ENCODE measurements at regions not wholly inside any gene's neighbourhood (a gene's known extent, or its start where the extent isn't known, plus 50 kb on each side); places are given as distances from the start of the nearest gene placed in this dataset.

GRCh38 chr4:144363890-144364289 lies 223.4 kb upstream of the GYPA start:
- no peak overlapping the region for H3K4me3 ChIP-seq
- POLR2A ChIA-PET, result no interaction called here
- no peak for ATAC-seq
- no peak overlapping the region for H3K4me2 ChIP-seq
- no peaks in the 10 kb centered on the region for H3K4me1 ChIP-seq
- H3K27ac ChIP-seq, result no peak overlapping the region
- TF ChIP-seq RNF2 (IDR thresholded peaks at IDR 0.05; ENCODE audit: borderline replicate concordance, low read depth), result no peak
- TF ChIP-seq FOXS1 (CRISPR knock-in tag; IDR thresholded peaks at IDR 0.05), result no peak
- TF ChIP-seq FOSL2 (IDR thresholded peaks at IDR 0.05), result no peak
- no peak for TF ChIP-seq FOSL2 (CRISPR knock-in tag; IDR thresholded peaks at IDR 0.05)
- no peak for TF ChIP-seq NR3C1 (IDR thresholded peaks at IDR 0.05)
- TF ChIP-seq KDM1A (IDR thresholded peaks at IDR 0.05; ENCODE audit: low read depth), result no peak
- no peak for TF ChIP-seq KDM5A (IDR thresholded peaks at IDR 0.05)
- TF ChIP-seq POLR2AphosphoS2 (conservative IDR thresholded peaks at IDR 0.05; ENCODE audit: low read length), result no peak
- no peak for TF ChIP-seq ZNF302 (CRISPR knock-in tag; IDR thresholded peaks at IDR 0.05)
- TF ChIP-seq, protein P1, sequence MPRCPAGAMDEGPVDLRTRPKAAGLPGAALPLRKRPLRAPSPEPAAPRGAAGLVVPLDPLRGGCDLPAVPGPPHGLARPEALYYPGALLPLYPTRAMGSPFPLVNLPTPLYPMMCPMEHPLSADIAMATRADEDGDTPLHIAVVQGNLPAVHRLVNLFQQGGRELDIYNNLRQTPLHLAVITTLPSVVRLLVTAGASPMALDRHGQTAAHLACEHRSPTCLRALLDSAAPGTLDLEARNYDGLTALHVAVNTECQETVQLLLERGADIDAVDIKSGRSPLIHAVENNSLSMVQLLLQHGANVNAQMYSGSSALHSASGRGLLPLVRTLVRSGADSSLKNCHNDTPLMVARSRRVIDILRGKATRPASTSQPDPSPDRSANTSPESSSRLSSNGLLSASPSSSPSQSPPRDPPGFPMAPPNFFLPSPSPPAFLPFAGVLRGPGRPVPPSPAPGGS (IDR thresholded peaks at IDR 0.05), result no peak
- TF ChIP-seq HOXB5 (CRISPR knock-in tag; IDR thresholded peaks at IDR 0.05), result no peak
- no peak for TF ChIP-seq POLR2A (IDR thresholded peaks at IDR 0.05; ENCODE audit: low read length)
- TF ChIP-seq EP300 (IDR thresholded peaks at IDR 0.05), result no peak
- no peak for DNase-seq (ENCODE audit: low read depth in 1 of 2, low spot score in 1 of 2)
- FAIRE-seq, result no peak
- 68% methylated on average over 1 of the region's 1 CpG for WGBS (ENCODE audit: missing lambda C conversion rate)
- H3K9me3 ChIP-seq, result no peaks in the 10 kb centered on the region
- CTCF ChIA-PET, result no interaction called here

DNA sequence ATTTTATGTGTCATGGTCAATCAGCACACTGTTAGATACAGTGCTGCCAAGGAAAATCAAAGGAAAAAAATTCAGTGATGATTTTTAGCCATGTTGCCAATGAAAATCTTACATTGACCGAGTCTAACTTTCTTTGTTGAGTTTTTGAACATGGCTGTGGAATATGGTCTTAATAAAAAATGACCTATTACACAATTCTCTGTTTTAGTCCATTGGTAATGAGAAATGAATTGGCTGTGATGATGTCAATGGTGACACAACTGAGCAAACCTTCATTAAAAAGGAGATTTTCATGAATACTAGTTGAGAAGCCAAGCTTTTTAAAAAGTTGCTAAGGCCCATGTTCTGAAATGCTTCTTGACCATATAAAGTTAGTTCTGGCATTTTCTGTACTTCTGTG lies 225.9 kb upstream of the GYPA start:
- H3K4me2 ChIP-seq, result no peak overlapping the region
- 17% methylated on average over 1 of the region's 1 CpG for WGBS (ENCODE audit: missing lambda C conversion rate)
- FAIRE-seq, result no peak

More for the DNA sequence above, 225.9 kb upstream of the GYPA start:
- ATAC-seq, result no peak
- Histone ChIP-seq H3K9me3 (no peaks in the 10 kb centered on the region), H3K27ac (no peak overlapping the region), H3K4me3 (no peak overlapping the region), H3K4me1 (no peaks in the 10 kb centered on the region)
- DNase-seq (ENCODE audit: low read depth in 1 of 2, low spot score in 1 of 2), result no peak
- CTCF ChIA-PET, result no interaction called here
- TF ChIP-seq HOXA7 (CRISPR knock-in tag; IDR thresholded peaks at IDR 0.05), result no peak
- TF ChIP-seq, protein P2, sequence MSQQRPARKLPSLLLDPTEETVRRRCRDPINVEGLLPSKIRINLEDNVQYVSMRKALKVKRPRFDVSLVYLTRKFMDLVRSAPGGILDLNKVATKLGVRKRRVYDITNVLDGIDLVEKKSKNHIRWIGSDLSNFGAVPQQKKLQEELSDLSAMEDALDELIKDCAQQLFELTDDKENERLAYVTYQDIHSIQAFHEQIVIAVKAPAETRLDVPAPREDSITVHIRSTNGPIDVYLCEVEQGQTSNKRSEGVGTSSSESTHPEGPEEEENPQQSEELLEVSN (IDR thresholded peaks at IDR 0.05; ENCODE audit: borderline replicate concordance, low read depth), result no peak
- no peak for TF ChIP-seq HOXB5 (CRISPR knock-in tag; IDR thresholded peaks at IDR 0.05)
- TF ChIP-seq MAX (IDR thresholded peaks at IDR 0.05), result no peak
- TF ChIP-seq HOXB13 (CRISPR knock-in tag; IDR thresholded peaks at IDR 0.05; ENCODE audit: low read depth), result no peak
- no peak for TF ChIP-seq FOSL2 (IDR thresholded peaks at IDR 0.05)
- TF ChIP-seq FOSL2 (CRISPR knock-in tag; IDR thresholded peaks at IDR 0.05), result no peak
- no peak for TF ChIP-seq NR3C1 (IDR thresholded peaks at IDR 0.05)
- TF ChIP-seq ELK1 (IDR thresholded peaks at IDR 0.05; ENCODE audit: low read depth, low read length), result no peak
- TF ChIP-seq CBX2 (IDR thresholded peaks at IDR 0.05; ENCODE audit: borderline replicate concordance, low read depth), result no peak
- TF ChIP-seq PHF8 (IDR thresholded peaks at IDR 0.05; ENCODE audit: borderline replicate concordance, low read depth), result no peak
- TF ChIP-seq, protein P3, sequence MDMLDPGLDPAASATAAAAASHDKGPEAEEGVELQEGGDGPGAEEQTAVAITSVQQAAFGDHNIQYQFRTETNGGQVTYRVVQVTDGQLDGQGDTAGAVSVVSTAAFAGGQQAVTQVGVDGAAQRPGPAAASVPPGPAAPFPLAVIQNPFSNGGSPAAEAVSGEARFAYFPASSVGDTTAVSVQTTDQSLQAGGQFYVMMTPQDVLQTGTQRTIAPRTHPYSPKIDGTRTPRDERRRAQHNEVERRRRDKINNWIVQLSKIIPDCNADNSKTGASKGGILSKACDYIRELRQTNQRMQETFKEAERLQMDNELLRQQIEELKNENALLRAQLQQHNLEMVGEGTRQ (IDR thresholded peaks at IDR 0.05), result no peak
- no peak for TF ChIP-seq POLR2A (IDR thresholded peaks at IDR 0.05; ENCODE audit: low read length)
- TF ChIP-seq CHD2 (IDR thresholded peaks at IDR 0.05; ENCODE audit: low read length, partially characterized antibody), result no peak
- TF ChIP-seq ATOH8 (CRISPR knock-in tag; IDR thresholded peaks at IDR 0.05; ENCODE audit: low read depth), result no peak
- no peak for TF ChIP-seq BHLHE40 (IDR thresholded peaks at IDR 0.05; ENCODE audit: low read depth, low read length)
- no peak for TF ChIP-seq RARB (CRISPR knock-in tag; IDR thresholded peaks at IDR 0.05)
- TF ChIP-seq TP53 (CRISPR knock-in tag; IDR thresholded peaks at IDR 0.05), result no peak
- no peak for TF ChIP-seq KDM1A (IDR thresholded peaks at IDR 0.05; ENCODE audit: low read depth)
- POLR2A ChIA-PET, result no interaction called here

Measured in A549 (cell line).